AG09309 (cell line): ENCODE measurements at regions not wholly inside any gene's neighbourhood (a gene's known extent, or its start where the extent isn't known, plus 50 kb on each side); places are given as distances from the start of the nearest gene placed in this dataset.

Experiments used
- DNase-seq: peaks from one replicate; pipeline ENCODE4 v3.0.0-alpha.2; 2010; ENCODE audit warnings: low read depth
- H3K4me3 ChIP-seq: 2 replicates; pipeline ENCODE4 v1.5.1; 2011; ENCODE audit warnings: mild to moderate bottlenecking, low read depth, low read length, moderate library complexity; ENCODE audit not compliant: control insufficient read depth
- TF ChIP-seq, protein P1 (sequence below): IDR thresholded peaks from 2 replicates; pipeline ENCODE4 v1.5.1; 2011; ENCODE audit warnings: mild to moderate bottlenecking, low read depth, low read length, inconsistent platforms; ENCODE audit not compliant: insufficient read depth, control insufficient read depth; ENCODE audit errors: missing control alignments

DNA sequence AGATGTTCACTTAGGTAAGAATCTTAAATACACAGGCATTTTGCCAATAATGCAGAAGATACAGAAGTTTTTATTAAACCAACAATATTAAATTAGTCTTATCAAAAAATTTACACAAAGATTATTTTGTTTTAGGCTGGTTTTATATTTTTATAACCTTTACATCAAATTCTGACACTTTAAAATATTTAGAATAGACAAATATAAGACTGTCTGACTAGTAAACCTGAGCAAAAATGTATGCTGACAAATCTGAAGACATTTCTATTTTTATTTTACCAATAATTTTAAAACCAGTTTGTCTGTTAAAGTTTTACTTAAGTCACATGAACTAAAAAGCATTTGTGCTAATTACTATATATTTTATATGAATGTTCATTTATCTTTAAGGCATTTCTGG lies 72.1 kb upstream of the ZNF236 start:
- no peak for DNase-seq
- no peak overlapping the region for H3K4me3 ChIP-seq
- TF ChIP-seq, protein P1, sequence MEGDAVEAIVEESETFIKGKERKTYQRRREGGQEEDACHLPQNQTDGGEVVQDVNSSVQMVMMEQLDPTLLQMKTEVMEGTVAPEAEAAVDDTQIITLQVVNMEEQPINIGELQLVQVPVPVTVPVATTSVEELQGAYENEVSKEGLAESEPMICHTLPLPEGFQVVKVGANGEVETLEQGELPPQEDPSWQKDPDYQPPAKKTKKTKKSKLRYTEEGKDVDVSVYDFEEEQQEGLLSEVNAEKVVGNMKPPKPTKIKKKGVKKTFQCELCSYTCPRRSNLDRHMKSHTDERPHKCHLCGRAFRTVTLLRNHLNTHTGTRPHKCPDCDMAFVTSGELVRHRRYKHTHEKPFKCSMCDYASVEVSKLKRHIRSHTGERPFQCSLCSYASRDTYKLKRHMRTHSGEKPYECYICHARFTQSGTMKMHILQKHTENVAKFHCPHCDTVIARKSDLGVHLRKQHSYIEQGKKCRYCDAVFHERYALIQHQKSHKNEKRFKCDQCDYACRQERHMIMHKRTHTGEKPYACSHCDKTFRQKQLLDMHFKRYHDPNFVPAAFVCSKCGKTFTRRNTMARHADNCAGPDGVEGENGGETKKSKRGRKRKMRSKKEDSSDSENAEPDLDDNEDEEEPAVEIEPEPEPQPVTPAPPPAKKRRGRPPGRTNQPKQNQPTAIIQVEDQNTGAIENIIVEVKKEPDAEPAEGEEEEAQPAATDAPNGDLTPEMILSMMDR: no peak

DNA sequence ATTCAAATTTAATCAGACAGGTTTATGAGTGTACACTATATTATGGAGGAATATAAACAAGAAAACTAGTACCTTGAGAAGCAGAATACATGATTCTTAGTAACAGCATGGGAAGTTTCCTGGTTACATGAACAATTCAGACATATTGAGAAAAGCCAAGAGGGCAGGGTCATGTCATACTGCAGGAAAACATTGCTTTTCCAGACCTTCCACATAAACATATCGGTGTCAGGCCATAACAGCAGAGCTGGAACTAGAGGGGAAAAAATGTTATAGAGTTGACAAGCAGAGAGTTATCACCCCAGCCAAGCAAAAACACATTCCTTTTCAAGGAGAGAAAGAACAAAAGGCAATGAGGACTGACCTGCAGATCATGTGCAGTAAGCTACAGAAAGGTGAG lies 74.7 kb upstream of the ZNF236 start:
- H3K4me3 ChIP-seq: no peak overlapping the region
- TF ChIP-seq, protein P1: no peak
- no peak for DNase-seq

DNA sequence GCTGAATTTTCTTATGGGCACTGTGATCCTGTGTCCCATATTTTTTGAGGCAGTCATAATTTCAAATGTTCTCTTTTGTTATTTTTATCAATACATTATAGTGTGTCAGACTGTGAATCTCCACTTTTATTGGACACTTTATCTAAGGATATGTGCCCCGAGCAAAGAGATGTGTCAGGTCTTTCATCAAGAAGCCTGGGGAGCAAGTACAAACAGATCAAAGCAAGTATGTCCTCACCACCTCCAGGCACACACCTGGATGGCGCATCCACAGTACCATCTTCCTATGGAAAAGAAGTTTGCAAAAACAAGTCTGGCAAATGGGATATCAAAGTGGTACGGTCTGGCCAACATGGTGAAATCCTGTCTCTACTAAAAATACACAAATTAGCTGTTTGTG lies 81.0 kb upstream of the ZNF236 start:
- TF ChIP-seq, protein P1: no peak
- DNase-seq: no peak
- no peak overlapping the region for H3K4me3 ChIP-seq

DNA sequence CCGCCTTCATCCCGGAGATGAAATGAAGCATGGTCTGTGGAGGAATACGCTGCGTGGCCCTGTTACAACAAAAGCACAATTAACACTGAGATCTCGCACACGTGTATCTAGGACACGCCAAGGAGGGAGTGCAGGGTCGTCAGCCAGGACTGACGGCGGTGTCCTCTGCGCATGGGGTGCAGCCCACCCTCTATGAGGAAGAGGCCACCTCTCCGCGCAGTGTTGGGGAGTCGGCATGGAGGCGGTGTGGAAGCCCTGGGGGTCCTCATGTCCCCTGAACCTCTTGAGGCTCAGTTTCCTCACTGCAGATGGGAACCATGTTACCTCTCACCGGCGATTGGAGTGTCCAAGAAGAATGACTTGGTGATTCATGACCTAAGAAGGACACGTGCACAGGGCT lies 86.0 kb upstream of the ZNF236 start:
- H3K4me3 ChIP-seq: no peak overlapping the region
- DNase-seq: no peak
- TF ChIP-seq, protein P1: no peak

DNA sequence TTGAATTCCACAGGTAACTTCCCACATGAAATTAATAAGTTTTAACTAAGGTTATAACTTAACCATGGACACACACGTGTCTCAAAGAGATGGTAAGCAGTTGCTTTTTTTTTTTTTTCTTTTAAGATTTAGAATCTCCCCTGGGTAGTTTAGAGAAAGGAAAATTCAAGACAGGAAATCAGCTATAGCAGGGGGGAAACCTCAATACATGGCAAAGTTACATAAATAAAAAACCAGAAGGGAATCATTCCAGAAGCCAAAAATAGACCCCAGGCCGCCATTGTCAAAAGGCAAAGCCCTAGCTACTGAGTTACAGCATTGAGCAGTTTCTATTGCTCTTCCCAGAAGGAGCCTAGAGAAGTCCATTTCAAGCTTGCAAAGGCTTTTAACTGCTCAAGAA lies 91.5 kb upstream of the ZNF236 start:
- no peak overlapping the region for H3K4me3 ChIP-seq
- no peak for DNase-seq
- TF ChIP-seq, protein P1: no peak

DNA sequence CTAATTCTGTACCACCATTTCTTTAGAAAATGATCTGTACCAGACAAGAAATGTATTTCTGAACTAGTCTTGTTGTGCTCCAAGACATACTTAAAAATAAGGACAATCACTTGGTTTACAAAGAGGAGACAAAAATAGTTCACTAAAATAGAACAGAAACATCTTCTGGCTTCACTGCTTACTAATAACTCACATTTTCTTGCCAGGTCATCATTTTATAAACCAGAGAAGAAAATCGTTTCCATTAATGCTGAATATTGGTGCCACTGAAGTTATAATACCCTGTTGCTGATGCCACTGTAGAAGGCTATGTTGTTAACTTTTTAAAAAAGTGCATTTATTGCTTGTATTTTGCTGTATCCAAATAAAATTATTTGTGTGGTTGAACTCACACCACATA lies 94.8 kb upstream of the ZNF236 start:
- DNase-seq: no peak
- H3K4me3 ChIP-seq: no peak overlapping the region
- TF ChIP-seq, protein P1: no peak

DNA sequence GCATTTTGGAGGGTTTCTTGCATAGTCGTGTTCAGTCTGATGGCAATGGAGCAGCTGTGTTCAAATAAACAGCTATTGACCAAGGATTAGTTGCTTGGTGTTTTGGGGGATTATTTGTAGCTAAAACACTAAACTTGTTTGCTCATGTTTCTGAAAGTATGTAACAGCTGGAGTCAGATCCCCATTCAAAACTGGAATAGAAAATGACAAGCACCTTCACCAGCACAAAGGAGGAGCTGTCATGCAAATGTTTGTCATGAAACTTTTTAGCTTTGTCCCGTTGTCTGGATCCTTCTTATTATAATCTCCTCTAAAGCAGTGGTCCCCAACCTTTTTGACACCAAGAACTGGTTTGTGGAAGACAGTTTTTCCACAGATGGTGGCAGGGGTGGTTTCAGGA lies 96.9 kb upstream of the ZNF236 start:
- TF ChIP-seq, protein P1: no peak
- no peak overlapping the region for H3K4me3 ChIP-seq
- DNase-seq: no peak
